Dermis microvascular lymphatic vessel endothelial cell (primary cell): ENCODE measurements at regions not wholly inside any gene's neighbourhood (a gene's known extent, or its start where the extent isn't known, plus 50 kb on each side); places are given as distances from the start of the nearest gene placed in this dataset.
A peak's percentile ranks its signal among the peaks of the same experiment; 100 is the strongest.

Source experiments
- DNase-seq, 2 donors: peaks; one replicate each; pipeline versions ENCODE4 v3.0.0 to v3.0.0-alpha.2; 2010; ENCODE audit warnings: low read depth in 2 of 2

DNA sequence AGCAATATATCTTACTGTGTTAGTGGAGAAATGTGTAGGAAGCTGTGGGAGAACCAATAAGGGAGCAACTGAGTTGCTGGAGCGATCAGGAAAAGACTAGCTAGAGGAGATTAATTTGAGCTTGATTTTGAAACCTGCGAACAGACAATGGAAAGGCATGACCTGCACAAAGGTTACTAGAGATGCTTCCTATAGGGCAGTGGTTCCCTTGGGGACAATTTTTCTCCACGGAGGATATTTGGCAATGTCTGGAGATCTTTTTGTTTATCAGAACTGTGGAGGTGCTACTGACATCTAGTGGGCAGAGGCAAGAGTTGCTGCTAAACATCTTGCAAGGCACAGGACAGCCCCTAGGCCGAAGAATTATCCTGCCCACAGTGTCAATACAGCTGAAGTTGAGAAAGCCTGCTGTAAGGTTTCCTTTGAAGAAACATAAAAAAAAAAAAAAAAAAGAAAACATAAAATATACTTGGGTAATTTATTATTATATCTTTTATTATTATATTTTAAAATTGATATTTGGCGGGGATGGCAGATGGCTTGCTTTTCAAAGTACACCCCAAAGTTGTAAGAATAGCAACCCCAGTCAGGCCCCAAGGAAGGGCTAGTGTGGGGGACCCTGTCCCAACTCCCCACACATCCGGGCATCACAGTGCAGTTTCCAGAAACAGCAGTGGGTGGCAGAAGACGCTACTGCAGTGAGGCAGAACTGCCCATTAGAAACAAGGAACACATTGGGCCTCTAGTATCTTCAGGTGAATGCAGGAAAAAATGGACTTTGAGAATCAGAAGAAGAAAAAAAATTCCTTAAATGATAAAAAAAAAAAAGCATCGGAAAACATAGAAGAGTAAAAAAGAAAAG lies 481.6 kb downstream of the SH2D4B start:
- DNase-seq, result peak; percentile 20 to 43

DNA sequence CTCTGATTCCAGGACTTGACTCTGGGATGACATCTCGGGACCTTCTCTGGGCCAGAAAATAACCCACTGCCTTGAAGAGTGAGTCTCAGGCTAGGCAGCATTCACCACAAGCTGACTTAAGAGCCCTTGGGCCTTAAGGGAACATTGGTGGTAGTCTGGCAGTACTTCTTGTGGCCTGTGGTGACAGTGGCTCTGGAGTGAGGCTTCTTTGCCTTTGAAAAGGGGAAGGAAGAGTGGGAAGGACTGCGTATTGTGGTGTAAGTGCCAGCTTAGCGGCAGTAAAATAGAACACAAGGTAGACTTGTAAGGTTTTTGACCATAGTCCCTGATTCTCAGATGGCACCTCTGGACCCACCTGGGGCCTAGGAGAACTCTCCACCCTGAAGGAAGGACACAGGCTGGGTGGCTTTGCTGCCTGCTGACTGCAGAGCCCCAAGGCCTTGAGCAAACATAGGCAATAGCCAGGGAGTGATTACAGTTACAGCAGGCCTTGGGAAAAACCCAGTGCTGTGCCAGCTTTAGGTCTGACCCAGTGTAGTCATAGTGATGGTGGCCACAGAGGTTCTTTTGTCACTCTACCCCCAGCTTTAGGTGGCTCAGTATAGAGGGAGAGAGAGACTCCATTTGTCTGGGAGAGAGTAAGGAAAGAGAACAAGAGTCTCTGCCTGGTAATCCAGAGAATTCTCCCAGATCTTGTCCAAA lies 483.9 kb downstream of the SH2D4B start:
- DNase-seq, result no peak

- no peak for DNase-seq
Observed at GRCh38 chr10:81026591-81026990, 488.9 kb downstream of the SH2D4B start.

DNA sequence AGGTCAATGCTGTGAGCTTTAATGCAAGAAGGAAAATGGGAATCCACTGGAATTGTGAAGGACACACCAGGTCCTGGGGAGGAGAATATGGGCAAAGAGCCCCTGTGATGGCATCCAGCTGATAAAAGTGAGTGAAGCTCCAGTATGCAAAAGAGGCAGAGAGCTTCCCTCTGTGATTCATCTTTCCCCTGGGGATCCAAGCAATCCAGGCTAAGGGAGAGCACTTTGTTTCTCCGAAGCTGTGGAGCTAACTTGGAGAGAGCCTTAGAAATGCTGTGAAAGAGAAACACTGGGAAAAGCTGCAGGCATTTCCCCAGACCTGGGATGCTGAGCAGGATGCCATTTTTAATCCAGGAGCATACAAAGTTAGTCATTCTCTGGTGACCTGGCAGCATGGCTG lies 489.5 kb downstream of the SH2D4B start:
- no peak for DNase-seq

DNA sequence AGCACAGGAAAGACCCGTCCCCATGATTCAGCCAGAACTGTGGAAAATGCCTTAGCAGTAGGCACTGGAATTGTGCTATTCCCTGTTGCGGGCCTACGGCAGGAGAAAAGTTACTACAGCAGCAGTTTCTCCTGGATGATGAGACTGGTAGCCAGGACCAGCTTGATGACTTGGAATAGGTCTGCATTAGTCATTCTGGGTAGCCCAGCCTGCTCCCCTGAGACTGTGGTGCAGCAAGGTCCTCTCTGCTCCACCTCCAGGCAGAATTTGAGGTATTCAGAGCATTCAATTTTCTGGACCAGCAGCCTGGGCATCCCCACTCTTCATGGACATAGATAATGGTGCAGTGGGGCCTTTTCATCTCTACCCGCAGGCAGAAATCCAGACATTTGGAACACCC lies 490.0 kb downstream of the SH2D4B start:
- no peak for DNase-seq

GRCh38 chr10:81031774-81032173 lies 494.1 kb downstream of the SH2D4B start:
- DNase-seq, result no peak

DNA sequence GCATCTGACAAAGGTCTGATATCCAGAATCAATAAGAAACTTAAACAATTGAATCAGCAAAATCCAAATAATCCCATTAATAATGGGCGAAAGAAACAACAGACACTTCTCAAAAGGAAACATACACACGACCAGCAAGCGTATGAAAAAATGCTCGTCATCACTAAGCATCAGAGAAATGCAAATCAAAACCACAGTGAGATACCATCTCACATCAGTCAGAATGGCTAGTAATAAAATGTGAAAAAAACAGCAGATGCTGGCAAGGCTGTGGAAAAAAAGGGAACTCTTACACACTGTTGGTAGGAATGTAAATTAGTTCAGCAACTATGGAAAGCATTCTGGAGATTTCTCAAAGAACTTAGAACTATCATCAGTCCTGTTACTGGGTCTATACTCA lies 496.7 kb downstream of the SH2D4B start:
- no peak for DNase-seq

DNA sequence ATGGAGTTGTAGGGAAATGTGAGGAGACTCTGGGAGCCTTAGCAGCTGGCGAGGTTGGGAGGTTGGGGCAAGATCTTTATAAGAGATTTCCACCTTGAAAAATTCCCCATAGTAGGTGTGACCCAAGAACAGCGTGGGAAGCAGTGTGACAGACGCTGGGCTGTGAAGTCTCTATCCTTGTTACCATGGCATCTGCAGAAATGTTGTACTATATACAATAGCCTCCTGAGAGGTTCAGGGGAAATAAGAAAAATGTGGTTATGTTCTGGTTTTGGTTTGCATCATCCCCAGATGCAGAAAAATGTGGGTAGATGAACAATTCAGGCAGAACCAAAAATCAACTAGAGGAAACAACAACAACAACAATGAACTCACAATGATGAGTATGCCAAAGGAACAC lies 498.6 kb downstream of the SH2D4B start:
- no peak for DNase-seq

DNA sequence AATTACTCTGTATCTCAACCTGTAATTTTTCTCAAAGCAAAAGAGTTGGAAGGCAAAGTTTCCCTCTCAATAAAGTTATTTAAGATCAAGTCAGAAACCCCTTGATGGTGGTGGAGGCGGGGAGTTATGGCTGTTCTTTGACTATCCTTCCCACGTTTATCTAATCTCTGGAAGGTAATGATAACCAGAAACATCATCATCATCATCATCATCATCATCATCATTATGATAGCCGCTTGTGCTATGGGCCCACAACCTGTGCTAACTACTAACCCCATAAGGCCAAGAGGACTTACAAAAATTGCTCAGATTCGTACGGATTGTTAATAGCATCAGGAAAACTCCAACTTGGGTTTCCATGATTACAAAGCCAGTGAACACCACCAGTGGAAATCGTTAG lies 502.3 kb downstream of the SH2D4B start:
- no peak for DNase-seq

DNA sequence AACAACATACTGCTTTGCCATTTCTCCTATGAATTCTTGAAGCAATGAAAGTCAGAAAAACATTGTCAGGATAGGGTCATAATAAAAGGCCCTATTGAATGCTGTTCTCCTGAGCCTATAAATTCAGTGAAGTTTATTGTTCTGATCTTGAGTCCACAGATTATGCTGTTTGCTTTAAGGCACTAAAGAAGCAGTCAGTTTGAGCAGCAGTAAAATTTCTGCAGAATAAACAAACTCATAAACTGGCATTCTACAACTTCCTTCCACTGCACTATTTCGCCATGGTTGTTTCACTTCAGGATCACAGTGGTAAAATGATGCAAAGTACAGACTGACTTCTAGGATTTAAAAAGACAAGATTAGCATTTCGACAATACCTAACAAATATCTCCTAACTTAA lies 503.2 kb downstream of the SH2D4B start:
- DNase-seq, result no peak

- no peak for DNase-seq
Observed at GRCh38 chr10:81042647-81043046, 504.9 kb downstream of the SH2D4B start.

DNA sequence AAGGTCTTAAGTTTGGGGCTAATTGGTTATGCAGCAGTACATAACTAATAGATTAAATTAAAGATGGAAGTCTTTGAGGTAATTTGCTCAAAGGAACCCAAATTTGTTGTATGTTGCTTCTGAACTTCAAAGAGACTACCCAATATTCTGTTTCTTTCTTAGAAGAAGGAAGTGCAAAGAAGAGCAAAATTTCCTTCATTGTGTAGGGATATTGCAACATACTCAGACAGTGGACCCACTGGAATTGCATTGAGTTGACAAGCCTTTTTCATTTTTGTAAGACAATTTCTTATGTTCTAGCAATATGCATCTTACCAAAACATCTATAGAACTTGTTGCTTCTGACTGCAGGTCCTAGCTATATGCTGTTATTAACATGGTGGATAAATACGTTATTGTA lies 527.8 kb downstream of the SH2D4B start:
- DNase-seq, result no peak

GRCh38 chr10:81068460-81068859 lies 530.8 kb downstream of the SH2D4B start:
- no peak for DNase-seq

DNA sequence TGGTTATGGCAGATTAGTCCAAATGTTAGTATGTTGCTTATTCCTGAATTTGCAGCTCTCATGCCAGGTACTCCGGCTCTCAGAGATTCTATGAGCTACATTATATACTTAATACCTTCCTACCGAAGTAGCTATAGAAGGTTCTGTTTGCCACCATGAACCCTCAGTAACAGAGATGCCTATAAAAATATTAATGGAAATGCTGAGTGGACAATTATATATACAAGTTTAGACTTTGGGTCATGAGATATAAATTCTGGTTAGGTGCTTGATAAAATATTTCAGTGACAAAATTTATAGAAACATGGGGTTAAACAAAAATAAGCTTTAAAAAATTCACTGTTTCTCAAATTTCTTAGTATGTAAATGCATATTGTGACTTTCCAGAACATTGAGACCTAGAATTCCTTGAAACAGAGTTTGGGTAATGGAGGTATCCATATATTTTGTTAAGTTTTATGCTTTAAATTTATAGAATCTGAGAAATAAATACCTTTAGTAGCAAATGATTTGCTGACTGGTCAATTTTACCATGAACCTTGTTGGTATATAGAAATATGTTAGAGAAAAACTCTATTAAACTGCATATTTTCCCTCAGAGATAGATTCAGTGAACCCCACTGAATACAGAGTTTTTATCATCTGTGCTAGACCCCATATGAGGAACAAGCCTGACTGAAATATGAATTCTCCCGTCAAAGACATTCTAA lies 533.5 kb downstream of the SH2D4B start:
- no peak for DNase-seq

GRCh38 chr10:81073155-81073554 lies 535.5 kb downstream of the SH2D4B start:
- no peak for DNase-seq

DNA sequence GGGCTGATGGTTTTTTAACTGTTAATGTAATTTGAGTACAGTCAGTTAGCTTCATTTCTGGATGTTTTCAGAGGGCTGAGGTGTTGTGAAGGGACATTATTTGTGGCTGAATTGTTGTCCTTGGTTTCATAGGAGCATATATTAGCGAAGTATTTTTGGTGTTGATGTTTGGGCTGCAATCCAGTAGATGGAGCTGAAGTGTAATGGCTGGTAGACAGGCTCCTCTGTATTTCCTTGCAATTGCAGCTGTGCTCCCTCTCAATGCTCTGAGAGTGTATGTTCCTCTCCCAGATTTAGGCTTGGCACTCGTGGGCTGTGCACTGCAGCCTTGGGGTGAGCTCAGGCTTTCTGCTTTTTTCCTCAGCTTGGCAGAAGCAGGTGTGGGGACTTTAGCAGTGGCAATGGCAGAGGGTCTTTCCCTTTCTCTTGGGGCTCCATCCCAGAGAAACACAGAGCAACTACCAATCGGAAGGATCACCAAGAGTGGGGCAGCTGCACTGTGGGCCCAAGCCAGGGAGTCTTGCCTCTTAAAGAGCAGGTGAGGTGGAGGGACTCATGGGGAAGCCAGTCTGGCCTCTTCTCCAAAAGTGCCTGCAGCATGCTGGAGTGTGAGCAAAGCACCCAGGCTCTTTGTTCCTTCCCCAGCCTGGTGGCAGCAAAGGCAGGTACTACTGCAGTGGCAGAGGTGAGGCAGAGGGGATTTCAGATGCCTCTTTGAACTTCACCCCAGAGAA lies 544.4 kb downstream of the SH2D4B start:
- DNase-seq, result no peak

- no peak for DNase-seq
Observed at GRCh38 chr10:81082621-81083376, 545.1 kb downstream of the SH2D4B start.

DNA sequence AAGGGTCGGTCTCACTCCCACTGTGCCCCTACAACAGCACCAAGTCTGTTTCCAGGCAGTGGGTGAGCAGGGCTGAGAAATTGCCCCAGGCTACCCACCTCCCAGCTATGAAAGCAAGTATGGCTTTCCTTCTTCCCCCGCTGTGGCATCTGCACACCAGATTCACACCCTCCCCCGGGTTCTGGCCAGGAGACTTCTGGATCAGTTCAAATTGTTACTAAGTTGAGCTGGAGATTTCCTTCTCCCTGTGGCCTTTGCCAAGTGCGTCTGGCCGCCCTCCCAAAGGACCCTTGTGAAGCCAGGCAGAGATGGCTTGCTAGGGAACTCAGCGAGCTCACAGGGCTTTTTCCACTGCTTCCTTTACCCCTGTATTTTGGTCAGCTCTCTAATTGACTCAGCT lies 555.4 kb downstream of the SH2D4B start:
- no peak for DNase-seq

DNA sequence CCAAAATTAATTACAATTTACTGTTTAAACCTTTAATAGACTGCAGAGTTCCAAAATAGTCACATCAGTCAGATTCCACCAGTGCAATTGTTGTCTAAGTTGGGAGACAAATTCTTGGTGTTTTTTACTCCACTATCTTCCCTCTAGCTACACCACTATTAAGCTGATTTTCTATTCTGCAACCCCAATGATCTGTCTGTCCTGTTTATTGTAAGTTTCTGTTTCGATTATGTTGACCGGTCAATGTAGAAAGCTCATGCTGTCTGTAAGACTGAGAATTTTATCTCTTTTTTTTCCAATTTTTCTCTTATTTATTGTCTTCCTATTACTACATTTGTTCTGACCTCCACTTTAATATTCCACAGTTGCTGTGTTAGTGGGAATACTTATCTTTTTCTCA lies 557.5 kb downstream of the SH2D4B start:
- no peak for DNase-seq

DNA sequence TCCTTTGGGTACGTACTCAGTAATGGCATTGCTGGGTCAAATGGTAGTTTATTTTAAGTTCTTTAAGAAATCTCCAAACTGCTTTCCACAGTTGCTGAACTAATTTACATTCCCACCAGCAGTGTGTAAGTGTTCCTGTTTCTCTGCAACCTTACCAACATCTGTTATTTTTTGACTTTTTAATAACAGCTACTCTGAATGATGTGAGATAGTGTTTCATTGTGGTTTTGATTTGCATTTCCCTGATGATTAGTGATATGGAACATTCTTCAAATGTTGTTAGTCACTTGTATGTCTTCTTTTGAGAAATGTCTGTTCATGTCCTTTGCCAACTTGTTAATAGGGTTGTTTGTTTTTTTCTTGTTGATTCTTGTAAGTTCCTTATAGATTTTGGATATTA lies 558.9 kb downstream of the SH2D4B start:
- no peak for DNase-seq

DNA sequence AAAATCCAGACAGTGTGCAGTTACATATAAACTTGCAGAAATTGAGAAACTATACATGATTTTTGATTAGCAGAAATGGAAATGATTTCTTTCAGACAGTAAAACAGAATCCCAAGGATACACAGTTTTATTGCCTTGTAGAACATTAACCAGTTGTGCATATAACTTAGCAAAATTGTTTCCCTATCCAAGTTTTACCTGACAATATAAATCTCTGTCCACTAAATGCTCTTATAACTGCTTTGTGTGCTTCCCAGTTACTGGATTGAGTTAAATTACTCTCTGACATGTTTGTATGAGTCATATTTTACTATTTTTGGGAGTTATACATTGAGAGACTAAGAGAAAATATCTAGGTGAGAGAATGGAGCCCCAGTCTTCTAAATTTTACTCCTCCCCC lies 563.4 kb downstream of the SH2D4B start:
- DNase-seq, result no peak
